Activated B cell treated with CpG ODN at 0.5 μM for 24 hours (primary cell): ENCODE measurements at regions not wholly inside any gene's neighbourhood (a gene's known extent, or its start where the extent isn't known, plus 50 kb on each side); places are given as distances from the start of the nearest gene placed in this dataset.

Experiments
- ATAC-seq: fragments of 200-7000 bp; cut with Tn5 transposase; one replicate; pipeline ENCODE4 v1.10.0; 2021; ENCODE audit warnings: low read depth, mild to moderate bottlenecking, moderate library complexity
- CTCF ChIA-PET: fragments of 350-600 bp; sonication (Branson Sonifier 250); formaldehyde crosslinking; loops from one replicate; lab custom pipeline; 2021; ENCODE audit warnings: antibody characterized with exemption; lab: Charles Lee
- POLR2A ChIA-PET: fragments of 350-600 bp; sonication (Branson Sonifier 250); formaldehyde crosslinking; loops from one replicate; lab custom pipeline; 2021; ENCODE audit warnings: antibody characterized with exemption; lab: Charles Lee
- DNase-seq: peaks from one replicate; pipeline ENCODE4 v3.0.0; 2022
- H3K27ac Mint-ChIP-seq: one replicate; pipeline ENCODE4 v1.8.0; 2020; ENCODE audit warnings: mixed read lengths
- H3K27me3 Mint-ChIP-seq: one replicate; pipeline ENCODE4 v1.8.0; 2021; ENCODE audit warnings: mixed read lengths
- H3K36me3 Mint-ChIP-seq: one replicate; pipeline ENCODE4 v1.8.0; 2021; ENCODE audit warnings: low read depth, mixed read lengths
- H3K4me1 Mint-ChIP-seq: one replicate; pipeline ENCODE4 v1.8.0; 2021; ENCODE audit warnings: mixed read lengths
- H3K4me3 Mint-ChIP-seq: one replicate; pipeline ENCODE4 v1.8.0; 2020; ENCODE audit warnings: mild to moderate bottlenecking, mixed read lengths
- H3K9me3 Mint-ChIP-seq: one replicate; pipeline ENCODE4 v1.8.0; 2020; ENCODE audit warnings: mixed read lengths
- intact Hi-C: fragments of 100-400 bp; cut with micrococcal nuclease; formaldehyde crosslinking; loops from one replicate; pipeline ENCODE4 v1.15.1; 2024
- TF ChIP-seq, protein P1 (sequence below): fragments of 200-600 bp; IDR thresholded peaks from one replicate; pipeline ENCODE4 v1.8.0; 2022; ENCODE audit warnings: antibody characterized with exemption, mild to moderate bottlenecking

DNA sequence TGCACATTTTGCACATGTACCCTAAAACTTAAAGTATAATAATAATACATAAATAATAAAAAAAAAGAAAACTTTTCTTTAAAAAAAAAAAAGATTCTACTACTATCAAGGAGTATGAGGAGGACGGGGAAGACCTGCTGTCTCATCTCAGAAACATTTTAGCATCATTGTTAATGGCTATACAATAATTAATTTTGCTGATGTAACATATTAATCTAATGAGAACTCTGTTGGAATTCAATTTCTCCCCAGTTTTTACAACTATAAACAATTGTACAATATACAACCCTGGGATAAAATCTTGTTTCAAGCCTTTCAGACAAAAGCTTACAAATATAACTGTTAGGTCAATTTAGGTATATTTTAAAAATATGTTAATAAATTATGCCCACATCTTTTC lies 139.0 kb upstream of the GRIN3A start:
- ATAC-seq: no peak
- Mint-ChIP-seq H3K27ac (no peak overlapping the region), H3K36me3 (no peaks in the 10 kb centered on the region), H3K27me3 (no peaks in the 10 kb centered on the region), H3K9me3 (no peaks in the 10 kb centered on the region), H3K4me3 (no peak overlapping the region), H3K4me1 (no peaks in the 10 kb centered on the region)
- no peak for DNase-seq
- CTCF ChIA-PET: no interaction called here
- intact Hi-C loops: no loop called here
- TF ChIP-seq, protein P1, sequence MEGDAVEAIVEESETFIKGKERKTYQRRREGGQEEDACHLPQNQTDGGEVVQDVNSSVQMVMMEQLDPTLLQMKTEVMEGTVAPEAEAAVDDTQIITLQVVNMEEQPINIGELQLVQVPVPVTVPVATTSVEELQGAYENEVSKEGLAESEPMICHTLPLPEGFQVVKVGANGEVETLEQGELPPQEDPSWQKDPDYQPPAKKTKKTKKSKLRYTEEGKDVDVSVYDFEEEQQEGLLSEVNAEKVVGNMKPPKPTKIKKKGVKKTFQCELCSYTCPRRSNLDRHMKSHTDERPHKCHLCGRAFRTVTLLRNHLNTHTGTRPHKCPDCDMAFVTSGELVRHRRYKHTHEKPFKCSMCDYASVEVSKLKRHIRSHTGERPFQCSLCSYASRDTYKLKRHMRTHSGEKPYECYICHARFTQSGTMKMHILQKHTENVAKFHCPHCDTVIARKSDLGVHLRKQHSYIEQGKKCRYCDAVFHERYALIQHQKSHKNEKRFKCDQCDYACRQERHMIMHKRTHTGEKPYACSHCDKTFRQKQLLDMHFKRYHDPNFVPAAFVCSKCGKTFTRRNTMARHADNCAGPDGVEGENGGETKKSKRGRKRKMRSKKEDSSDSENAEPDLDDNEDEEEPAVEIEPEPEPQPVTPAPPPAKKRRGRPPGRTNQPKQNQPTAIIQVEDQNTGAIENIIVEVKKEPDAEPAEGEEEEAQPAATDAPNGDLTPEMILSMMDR: no peak
- POLR2A ChIA-PET: no interaction called here

DNA sequence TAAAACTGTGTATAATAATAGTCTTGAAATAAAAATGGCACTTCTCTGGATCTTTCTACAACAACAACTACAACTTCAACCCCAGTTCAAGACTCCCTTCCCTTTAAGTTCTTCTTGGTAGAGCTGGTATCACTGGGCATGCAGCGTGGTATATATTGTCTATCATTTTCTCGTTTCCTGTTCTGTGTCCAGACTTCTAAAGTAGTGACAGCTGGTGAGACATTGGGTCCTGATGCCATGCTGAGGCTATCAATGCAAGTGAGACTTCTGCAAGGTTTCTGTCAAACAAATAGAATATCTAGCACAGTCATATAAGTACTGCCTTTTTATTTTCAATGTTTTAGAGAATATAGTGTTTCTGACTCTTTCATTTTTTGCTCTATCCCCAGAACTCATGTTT lies 123.0 kb upstream of the GRIN3A start:
- TF ChIP-seq, protein P1: no peak
- DNase-seq (no peak), ATAC-seq (no peak)
- Mint-ChIP-seq H3K27me3 (no peaks in the 10 kb centered on the region), H3K4me3 (no peak overlapping the region), H3K27ac (no peak overlapping the region), H3K4me1 (no peaks in the 10 kb centered on the region), H3K9me3 (no peaks in the 10 kb centered on the region), H3K36me3 (no peaks in the 10 kb centered on the region)
- ChIA-PET CTCF (no interaction called here), POLR2A (no interaction called here)
- intact Hi-C loops: no loop called here

DNA sequence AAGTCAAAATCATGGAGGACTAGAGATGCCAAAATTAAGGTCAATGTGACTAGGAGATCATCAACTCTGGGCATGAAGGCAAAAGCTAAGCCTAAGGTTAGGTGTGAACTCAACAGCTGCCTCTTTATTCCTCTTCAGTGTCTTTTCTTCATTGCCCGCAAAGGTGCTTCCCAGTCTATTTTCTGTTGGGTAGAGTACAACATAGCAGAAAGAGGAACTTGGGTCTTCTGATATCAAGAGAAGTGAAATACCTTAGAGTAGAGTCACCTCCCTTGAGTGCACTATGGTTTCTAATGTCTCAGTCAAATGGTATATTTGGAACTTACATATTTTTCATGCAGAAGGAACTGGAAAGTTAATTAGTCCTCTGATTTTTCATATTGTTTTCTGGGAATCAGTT lies 122.5 kb upstream of the GRIN3A start:
- POLR2A ChIA-PET: no interaction called here
- TF ChIP-seq, protein P1: no peak
- H3K36me3 Mint-ChIP-seq: no peaks in the 10 kb centered on the region
- no peaks in the 10 kb centered on the region for H3K9me3 Mint-ChIP-seq
- ATAC-seq: no peak
- CTCF ChIA-PET: no interaction called here
- intact Hi-C loops: no loop called here
- H3K27me3 Mint-ChIP-seq: no peaks in the 10 kb centered on the region
- no peak overlapping the region for H3K27ac Mint-ChIP-seq
- H3K4me1 Mint-ChIP-seq: no peaks in the 10 kb centered on the region
- no peak overlapping the region for H3K4me3 Mint-ChIP-seq
- no peak for DNase-seq

DNA sequence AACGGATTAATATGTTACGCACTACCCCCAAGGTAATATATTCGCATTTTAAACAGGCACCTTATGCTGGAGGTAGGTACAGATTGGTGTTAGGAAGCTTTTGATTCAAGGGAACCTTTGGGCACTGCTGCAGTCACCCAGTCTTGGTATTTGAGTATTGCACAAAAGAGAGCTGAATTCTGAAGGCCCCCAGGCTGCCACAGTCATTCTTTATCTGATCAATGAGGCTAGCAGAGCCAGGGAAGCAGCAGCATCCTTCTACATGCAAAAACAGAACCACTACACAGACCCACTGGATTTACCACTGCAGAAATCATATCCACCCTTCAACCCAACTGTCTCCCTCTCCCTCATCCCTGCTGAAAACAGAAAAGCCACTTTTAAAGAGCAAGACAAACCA lies 121.2 kb upstream of the GRIN3A start:
- Mint-ChIP-seq H3K4me1 (no peaks in the 10 kb centered on the region), H3K27ac (no peak overlapping the region), H3K36me3 (no peaks in the 10 kb centered on the region), H3K27me3 (no peaks in the 10 kb centered on the region), H3K9me3 (no peaks in the 10 kb centered on the region), H3K4me3 (no peak overlapping the region)
- DNase-seq (no peak), ATAC-seq (no peak)
- CTCF ChIA-PET: no interaction called here
- intact Hi-C loops: no loop called here
- POLR2A ChIA-PET: no interaction called here
- TF ChIP-seq, protein P1: no peak

DNA sequence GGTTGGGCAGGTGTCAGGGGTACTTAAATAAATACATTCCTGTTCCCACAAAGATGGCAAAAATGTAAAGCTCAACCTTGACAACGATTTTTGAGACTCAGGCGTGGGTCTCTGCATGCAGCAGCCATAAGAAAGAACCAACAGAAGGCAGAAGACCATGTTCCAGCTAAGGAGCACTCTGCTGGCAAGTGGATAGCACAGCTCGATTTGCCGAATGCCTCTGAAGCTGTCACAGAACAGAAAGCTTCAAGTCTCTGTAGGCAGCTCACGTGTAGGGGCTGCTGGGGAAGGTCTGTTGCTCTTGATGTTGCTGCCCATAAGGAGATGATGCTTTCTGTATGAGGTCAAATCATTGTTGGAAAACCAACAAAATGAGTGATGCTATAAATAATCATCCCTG lies 119.6 kb upstream of the GRIN3A start:
- H3K27me3 Mint-ChIP-seq: no peaks in the 10 kb centered on the region
- TF ChIP-seq, protein P1: no peak
- CTCF ChIA-PET: no interaction called here
- POLR2A ChIA-PET: no interaction called here
- DNase-seq (no peak), ATAC-seq (no peak)
- no peaks in the 10 kb centered on the region for H3K4me1 Mint-ChIP-seq
- intact Hi-C loops: no loop called here
- H3K9me3 Mint-ChIP-seq: no peaks in the 10 kb centered on the region
- H3K4me3 Mint-ChIP-seq: no peak overlapping the region
- no peak overlapping the region for H3K27ac Mint-ChIP-seq
- H3K36me3 Mint-ChIP-seq: no peaks in the 10 kb centered on the region
